HG03103 (cell line): ENCODE measurements at regions not wholly inside any gene's neighbourhood (a gene's known extent, or its start where the extent isn't known, plus 50 kb on each side); places are given as distances from the start of the nearest gene placed in this dataset.
"Not testable (repeated sequence)": the region's sequence is repeated elsewhere in the genome, so short reads cannot be mapped to it uniquely, and the experiment has no call there.

Experiments
- ATAC-seq: cut with Tn5 transposase; IDR thresholded peaks from one replicate; pipeline ENCODE4 v1.9.1; 2021; ENCODE audit warnings: low read depth; ENCODE audit not compliant: unreplicated experiment

- ATAC-seq, result no peak
Measured at GRCh38 chr6:4242601-4243000, 107.2 kb upstream of the ECI2 start.

GRCh38 chr6:4240148-4240547 lies 104.8 kb upstream of the ECI2 start:
- no peak for ATAC-seq

GRCh38 chr6:4225161-4225872 lies 89.9 kb upstream of the ECI2 start:
- ATAC-seq, result no peak

- no peak for ATAC-seq
Measured at GRCh38 chr6:4224067-4224978, 88.9 kb upstream of the ECI2 start.

GRCh38 chr6:4220558-4220957 lies 85.2 kb upstream of the ECI2 start:
- ATAC-seq, result no peak

GRCh38 chr6:4218619-4219317 lies 83.4 kb upstream of the ECI2 start:
- not testable (repeated sequence) for ATAC-seq

GRCh38 chr6:4212588-4212987 lies 77.2 kb upstream of the ECI2 start:
- ATAC-seq, result no peak

GRCh38 chr6:4210629-4211419 lies 75.4 kb upstream of the ECI2 start:
- no peak for ATAC-seq

GRCh38 chr6:4209196-4209595 lies 73.8 kb upstream of the ECI2 start:
- no peak for ATAC-seq

GRCh38 chr6:4208158-4208557 lies 72.8 kb upstream of the ECI2 start:
- ATAC-seq, result no peak

- ATAC-seq, result not testable (repeated sequence)
Measured at GRCh38 chr6:4203642-4204417, 68.5 kb upstream of the ECI2 start.

GRCh38 chr6:4192627-4193026 lies 57.3 kb upstream of the ECI2 start:
- ATAC-seq, result no peak

- ATAC-seq, result no peak
Measured at GRCh38 chr6:4192173-4192572, 56.8 kb upstream of the ECI2 start.

GRCh38 chr6:4191271-4191721 lies 55.9 kb upstream of the ECI2 start:
- no peak for ATAC-seq

- ATAC-seq, result no peak
Measured at GRCh38 chr6:4189249-4189648, 53.9 kb upstream of the ECI2 start.

GRCh38 chr6:4188801-4189200 lies 53.4 kb upstream of the ECI2 start:
- no peak for ATAC-seq

GRCh38 chr6:4187480-4187879 lies 52.1 kb upstream of the ECI2 start:
- ATAC-seq, result no peak

- ATAC-seq, result no peak
Measured at GRCh38 chr6:4186385-4186784, 51.0 kb upstream of the ECI2 start.

GRCh38 chr6:4185846-4186245 lies 50.5 kb upstream of the ECI2 start:
- no peak for ATAC-seq

- ATAC-seq, result no peak
Measured at GRCh38 chr6:4185419-4185818, 50.0 kb upstream of the ECI2 start.
